ENCODE measurements at regions not wholly inside any gene's neighbourhood (a gene's known extent, or its start where the extent isn't known, plus 50 kb on each side); places are given as distances from the start of the nearest gene placed in this dataset.
"Not testable (repeated sequence)": the region's sequence is repeated elsewhere in the genome, so short reads cannot be mapped to it uniquely, and the experiment has no call there.

GRCh38 chr4:171239196-171239595 lies 574.0 kb upstream of the GALNTL6 start:
- TF ChIP-seq CTCF (conservative IDR thresholded peaks at IDR 0.05; ENCODE audit: low read depth, low read length): no peak
- no peak for DNase-seq (ENCODE audit: low read depth)
- H3K4me3 ChIP-seq (ENCODE audit: low read depth, low read length): no peak overlapping the region

GRCh38 chr4:171235521-171235920 lies 577.7 kb upstream of the GALNTL6 start:
- TF ChIP-seq CTCF (conservative IDR thresholded peaks at IDR 0.05; ENCODE audit: low read depth, low read length): no peak
- H3K4me3 ChIP-seq (ENCODE audit: low read depth, low read length): no peak overlapping the region
- no peak for DNase-seq (ENCODE audit: low read depth)

- not testable (repeated sequence) for DNase-seq (ENCODE audit: low read depth); H3K4me3 ChIP-seq (ENCODE audit: low read depth, low read length)
These were observed 583.9 kb upstream of the GALNTL6 start for GRCh38 chr4:171229354-171229753.

- TF ChIP-seq CTCF (conservative IDR thresholded peaks at IDR 0.05; ENCODE audit: low read depth, low read length): no peak
- DNase-seq (ENCODE audit: low read depth): no peak
- no peak overlapping the region for H3K4me3 ChIP-seq (ENCODE audit: low read depth, low read length)
These were observed 592.0 kb upstream of the GALNTL6 start for GRCh38 chr4:171221181-171221580.

- DNase-seq (ENCODE audit: low read depth): peak; percentile 10
- H3K4me3 ChIP-seq (ENCODE audit: low read depth, low read length): no peak overlapping the region
- TF ChIP-seq CTCF (conservative IDR thresholded peaks at IDR 0.05; ENCODE audit: low read depth, low read length): no peak
These were observed 609.8 kb upstream of the GALNTL6 start for GRCh38 chr4:171203425-171203824.

- DNase-seq (ENCODE audit: low read depth): no peak
- no peak for TF ChIP-seq CTCF (conservative IDR thresholded peaks at IDR 0.05; ENCODE audit: low read depth, low read length)
- no peak overlapping the region for H3K4me3 ChIP-seq (ENCODE audit: low read depth, low read length)
These were observed 610.3 kb upstream of the GALNTL6 start for GRCh38 chr4:171202908-171203307.

- no peak for DNase-seq (ENCODE audit: low read depth)
- TF ChIP-seq CTCF (conservative IDR thresholded peaks at IDR 0.05; ENCODE audit: low read depth, low read length): no peak
- H3K4me3 ChIP-seq (ENCODE audit: low read depth, low read length): no peak overlapping the region
These were observed 626.5 kb upstream of the GALNTL6 start for GRCh38 chr4:171186700-171187099.

- no peak overlapping the region for H3K4me3 ChIP-seq (ENCODE audit: low read depth, low read length)
These were observed 632.1 kb upstream of the GALNTL6 start for GRCh38 chr4:171181090-171181489.

More at GRCh38 chr4:171181090-171181489, 632.1 kb upstream of the GALNTL6 start:
- no peak for DNase-seq (ENCODE audit: low read depth)
- TF ChIP-seq CTCF (conservative IDR thresholded peaks at IDR 0.05; ENCODE audit: low read depth, low read length): no peak
